ENCODE measurements at regions not wholly inside any gene's neighbourhood (a gene's known extent, or its start where the extent isn't known, plus 50 kb on each side); places are given as distances from the start of the nearest gene placed in this dataset.

DNA sequence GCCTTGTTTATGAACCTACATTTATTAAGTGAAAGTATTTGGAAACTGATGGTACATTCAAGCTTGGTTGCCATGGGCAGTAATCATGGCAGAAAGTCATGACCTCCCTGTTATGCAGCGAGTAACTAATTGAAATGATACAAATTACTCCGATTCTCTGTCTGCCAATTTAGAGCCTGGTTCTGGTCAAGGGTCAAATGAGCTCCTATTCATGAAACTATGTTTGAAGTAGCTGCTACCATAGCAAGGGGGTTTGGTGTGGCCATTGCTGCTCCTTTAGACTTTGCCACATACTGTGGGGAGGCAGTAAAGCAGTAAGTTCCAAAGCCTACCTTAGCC is 187.2 kb upstream of the FOXD3 start:
- Histone ChIP-seq H3K36me3 (no peaks in the 10 kb centered on the region), H3K9me3 (no peaks in the 10 kb centered on the region), H3K27me3 (peaks cover 11% of the 10 kb centered on the region), H3K4me1 (no peaks in the 10 kb centered on the region), H3K4me3 (no peak overlapping the region), H3K27ac (no peak overlapping the region)
- DNase-seq (ENCODE audit: low spot score in 2 of 2), result no peak
- WGBS, result 88% methylated on average over 2 of the region's 2 CpGs
- TF ChIP-seq CTCF (IDR thresholded peaks at IDR 0.05) (no peak), POLR2A (IDR thresholded peaks at IDR 0.05) (no peak), EP300 (IDR thresholded peaks at IDR 0.05) (no peak), POLR2AphosphoS5 (IDR thresholded peaks at IDR 0.05) (no peak)

DNA sequence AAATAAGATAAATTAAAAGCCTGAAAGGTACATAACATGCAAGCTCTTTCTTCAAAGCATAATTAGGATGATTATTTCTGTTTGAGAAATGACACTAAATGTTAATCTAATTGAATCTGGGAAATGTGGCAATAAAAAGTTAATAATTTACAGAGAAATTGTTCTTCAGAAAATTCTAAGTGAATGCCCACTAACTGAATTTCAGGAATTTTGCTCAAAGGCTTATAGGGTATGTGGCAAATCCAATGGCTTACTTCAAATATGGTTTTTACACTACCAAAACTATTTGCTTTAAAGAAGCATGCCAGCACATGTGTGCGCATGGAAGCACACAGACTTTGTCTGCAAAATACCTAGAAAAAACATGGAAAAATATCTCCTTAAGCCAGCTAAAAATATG is 186.6 kb upstream of the FOXD3 start:
- DNase-seq (ENCODE audit: low spot score in 2 of 2), result no peak
- WGBS, result 67% methylated on average over 1 of the region's 1 CpG
- H3K9me3 ChIP-seq, result no peaks in the 10 kb centered on the region
- H3K27ac ChIP-seq, result no peak overlapping the region
- TF ChIP-seq POLR2A (IDR thresholded peaks at IDR 0.05), result no peak
- TF ChIP-seq CTCF (IDR thresholded peaks at IDR 0.05), result no peak
- no peak for TF ChIP-seq POLR2AphosphoS5 (IDR thresholded peaks at IDR 0.05)
- no peak for TF ChIP-seq EP300 (IDR thresholded peaks at IDR 0.05)
- H3K27me3 ChIP-seq, result peaks cover 11% of the 10 kb centered on the region
- H3K4me1 ChIP-seq, result no peaks in the 10 kb centered on the region
- no peaks in the 10 kb centered on the region for H3K36me3 ChIP-seq
- no peak overlapping the region for H3K4me3 ChIP-seq

DNA sequence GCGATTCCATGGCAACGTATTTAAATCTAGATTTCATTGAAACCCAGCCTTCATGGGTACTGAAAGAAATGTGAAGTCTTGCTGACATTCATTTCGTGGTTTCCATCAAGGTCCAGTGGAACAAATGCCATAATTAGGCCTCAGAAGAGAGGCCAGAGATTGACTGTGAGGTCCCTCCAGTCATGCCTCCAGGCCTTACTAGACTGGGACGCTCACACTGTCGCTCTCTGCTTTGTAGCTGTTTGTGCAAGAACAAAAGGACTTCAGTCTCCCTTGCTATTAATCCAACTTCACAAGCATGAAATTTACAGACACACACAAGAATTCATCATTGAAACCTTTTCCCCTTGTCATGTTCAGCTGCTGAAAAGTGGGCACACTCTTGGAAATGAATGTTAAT is 180.4 kb upstream of the FOXD3 start:
- H3K27me3 ChIP-seq, result peaks cover 3% of the 10 kb centered on the region
- H3K27ac ChIP-seq, result no peak overlapping the region
- no peak for DNase-seq (ENCODE audit: low spot score in 2 of 2)
- TF ChIP-seq POLR2A (IDR thresholded peaks at IDR 0.05) (no peak), EP300 (IDR thresholded peaks at IDR 0.05) (no peak), CTCF (IDR thresholded peaks at IDR 0.05) (no peak), POLR2AphosphoS5 (IDR thresholded peaks at IDR 0.05) (no peak)
- no peak overlapping the region for H3K4me3 ChIP-seq
- H3K9me3 ChIP-seq, result no peaks in the 10 kb centered on the region
- no peaks in the 10 kb centered on the region for H3K4me1 ChIP-seq
- no peaks in the 10 kb centered on the region for H3K36me3 ChIP-seq
- WGBS, result 77% methylated on average over 5 of the region's 5 CpGs

DNA sequence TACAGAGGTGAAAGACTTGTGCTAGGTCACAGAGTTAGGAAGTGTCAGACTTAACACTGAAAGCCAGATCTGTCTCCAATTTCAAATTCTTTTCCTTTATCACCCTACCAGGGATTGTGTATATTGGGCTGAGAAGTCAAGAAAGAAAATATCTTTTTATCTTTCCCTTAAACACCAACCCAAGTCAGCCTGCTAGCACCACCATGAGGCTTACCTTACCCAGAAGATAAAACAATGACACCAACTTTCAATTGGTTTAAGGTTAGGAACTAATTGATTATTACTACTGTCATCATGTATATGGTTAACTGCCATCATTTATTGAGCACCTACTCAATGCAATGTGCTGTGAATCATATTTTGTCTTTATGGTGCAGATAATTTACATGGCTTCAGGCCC is 178.9 kb upstream of the FOXD3 start:
- no peak overlapping the region for H3K4me3 ChIP-seq

GRCh38 chr1:63147783-63148182 is 174.6 kb upstream of the FOXD3 start:
- no peak for DNase-seq (ENCODE audit: low spot score in 2 of 2)
- TF ChIP-seq POLR2A (IDR thresholded peaks at IDR 0.05) (no peak), CTCF (IDR thresholded peaks at IDR 0.05) (no peak), POLR2AphosphoS5 (IDR thresholded peaks at IDR 0.05) (no peak), EP300 (IDR thresholded peaks at IDR 0.05) (no peak)
- 84% methylated on average over 3 of the region's 3 CpGs for WGBS
- Histone ChIP-seq H3K27me3 (peaks cover 3% of the 10 kb centered on the region), H3K27ac (no peak overlapping the region), H3K4me3 (no peak overlapping the region), H3K4me1 (no peaks in the 10 kb centered on the region), H3K36me3 (no peaks in the 10 kb centered on the region), H3K9me3 (no peaks in the 10 kb centered on the region)

More for the DNA sequence above, 178.9 kb upstream of the FOXD3 start:
- H3K27ac ChIP-seq, result no peak overlapping the region
- no peaks in the 10 kb centered on the region for H3K36me3 ChIP-seq
- H3K4me1 ChIP-seq, result no peaks in the 10 kb centered on the region
- no peaks in the 10 kb centered on the region for H3K9me3 ChIP-seq
- peaks cover 3% of the 10 kb centered on the region for H3K27me3 ChIP-seq
- DNase-seq (ENCODE audit: low spot score in 2 of 2), result no peak
- TF ChIP-seq CTCF (IDR thresholded peaks at IDR 0.05) (no peak), EP300 (IDR thresholded peaks at IDR 0.05) (no peak), POLR2AphosphoS5 (IDR thresholded peaks at IDR 0.05) (no peak), POLR2A (IDR thresholded peaks at IDR 0.05) (no peak)

Data from suprapubic skin (tissue), 4 donors.